K562 (cell line): ENCODE measurements at regions not wholly inside any gene's neighbourhood (a gene's known extent, or its start where the extent isn't known, plus 50 kb on each side); places are given as distances from the start of the nearest gene placed in this dataset.

Experiments used
- ATAC-seq: fragments of 200-7000 bp; cut with Tn5 transposase; 3 replicates; pipeline ENCODE4 v1.9.1; 2020; ENCODE audit warnings: moderate library complexity
- BruUV-seq: library from RNA; stranded (reverse); fragments of 400-500 nt; replicated peaks from 2 replicates; lab custom pipeline; 2021; lab: Mats Ljungman, UMichigan
- CTCF ChIA-PET: fragments of 300-600 bp; formaldehyde crosslinking; extraction: SDS; loops from one replicate; lab custom pipeline; 2021; ENCODE audit warnings: low intra/inter-chr PET ratio; lab: Yijun Ruan, JAX
- POLR2A ChIA-PET: fragments of 300-600, 350-650 bp; sonication (Branson Sonifier 250); formaldehyde crosslinking; extraction: SDS; loops from one replicate; lab custom pipeline; 2021; ENCODE audit warnings: antibody characterized with exemption, inconsistent platforms; lab: Yijun Ruan, JAX
- DNase-seq, 4 experiments: peaks; one replicate each; pipeline versions ENCODE4 v3.0.0 to v3.0.0-alpha.2; 2011 to 2018; ENCODE audit warnings: low spot score in 3 of 4, mixed read lengths in 3 of 4; ENCODE audit errors: extremely low read depth in 1 of 4
- FAIRE-seq: peaks from 2 replicates; lab custom pipeline; 2011; peaks lifted over from hg19 to GRCh38; lab: Jason Lieb, UNC
- H2AFZ ChIP-seq: 2 replicates; pipeline ENCODE4 v1.6.0; 2011; ENCODE audit warnings: low read depth, low read length, control low read depth, inconsistent platforms
- H3K27ac ChIP-seq: fragments of 200-600 bp; 3 replicates; pipeline ENCODE4 v1.8.0; 2011; ENCODE audit warnings: low read depth, mild to moderate bottlenecking, control low read depth, inconsistent platforms, low read length, moderate library complexity, mixed read lengths; ENCODE audit errors: extremely low read depth
- H3K27me3 ChIP-seq, 2 experiments: fragments of 300-600 bp in 1 of 2; 2 replicates in 1 of 2; 3 replicates in 1 of 2; pipeline versions ENCODE4 v1.6.0 to v1.8.0; 2011; ENCODE audit warnings: inconsistent platforms in 2 of 2, low read length in 2 of 2, mild to moderate bottlenecking in 1 of 2, mixed read lengths in 1 of 2, moderate library complexity in 1 of 2; ENCODE audit not compliant: control insufficient read depth in 2 of 2, insufficient read depth in 2 of 2
- H3K36me3 ChIP-seq: fragments of 300-600 bp; 3 replicates; pipeline ENCODE4 v1.8.0; 2011; ENCODE audit warnings: mild to moderate bottlenecking, low read length, inconsistent platforms; ENCODE audit not compliant: control insufficient read depth, insufficient read depth
- H3K4me1 ChIP-seq, 2 experiments: fragments of 200-600 bp in 1 of 2; replicated peaks in 1 of 2; 2 replicates in 1 of 2; 3 replicates in 1 of 2; pipeline versions ENCODE4 v1.5.1 to v1.8.0; 2011; ENCODE audit warnings: inconsistent platforms in 2 of 2, low read length in 2 of 2, mild to moderate bottlenecking in 1 of 2, mixed read lengths in 1 of 2, moderate library complexity in 1 of 2; ENCODE audit not compliant: control insufficient read depth in 2 of 2, insufficient read depth in 2 of 2
- H3K4me2 ChIP-seq: 2 replicates; pipeline ENCODE4 v1.6.1; 2011; ENCODE audit warnings: low read length, control low read depth, inconsistent platforms, mixed read lengths; ENCODE audit not compliant: insufficient read depth
- H3K4me3 ChIP-seq: fragments of 200-600 bp; sonication (generic), shearing (Covaris generic); 2 replicates; pipeline ENCODE4 v1.5.1; 2016; ENCODE audit warnings: control low read depth, inconsistent platforms
- H3K79me2 ChIP-seq: fragments of 200-600 bp; 3 replicates; pipeline ENCODE4 v1.8.0; 2011; ENCODE audit warnings: low read length, inconsistent platforms; ENCODE audit not compliant: control insufficient read depth, insufficient read depth
- H3K9ac ChIP-seq, 2 experiments: 2 replicates each; pipeline versions ENCODE4 v1.6.0 to v1.6.1; 2011; ENCODE audit warnings: low read depth in 2 of 2, low read length in 2 of 2, control low read depth in 1 of 2, inconsistent platforms in 1 of 2, mild to moderate bottlenecking in 1 of 2, mixed read lengths in 1 of 2; ENCODE audit not compliant: insufficient read depth in 1 of 2
- H3K9me1 ChIP-seq: one replicate; pipeline ENCODE4 v1.6.0; 2011; ENCODE audit warnings: inconsistent platforms, mild to moderate bottlenecking, low read length, moderate library complexity; ENCODE audit not compliant: control insufficient read depth, insufficient read depth
- H3K9me3 ChIP-seq: replicated peaks from 2 replicates; pipeline ENCODE4 v1.5.1; 2011; ENCODE audit warnings: low read depth, low read length, inconsistent platforms; ENCODE audit not compliant: control insufficient read depth, insufficient read depth
- H4K20me1 ChIP-seq: replicated peaks from 2 replicates; pipeline ENCODE4 v1.6.1; 2011; ENCODE audit warnings: low read length, inconsistent platforms, mixed read lengths; ENCODE audit not compliant: control insufficient read depth, insufficient read depth
- CCAR2 ChIP-seq: fragments of 200-400 bp; formaldehyde crosslinking; IDR thresholded peaks from 2 replicates; pipeline ENCODE4 v1.6.1; 2017; ENCODE audit warnings: mild to moderate bottlenecking, low read depth, low read length
- ILF3 ChIP-seq: fragments of 450-650 bp; IDR thresholded peaks from 2 replicates; pipeline ENCODE4 v1.6.1; 2018; ENCODE audit warnings: antibody characterized with exemption, mild to moderate bottlenecking, moderate library complexity, borderline replicate concordance
- MCM5 ChIP-seq: fragments of 450-650 bp; IDR thresholded peaks from 2 replicates; pipeline ENCODE4 v1.6.1; 2016; ENCODE audit warnings: low read depth
- MTA2 ChIP-seq: fragments of 450-650 bp; IDR thresholded peaks from 2 replicates; pipeline ENCODE4 v1.6.1; 2016; ENCODE audit warnings: low read depth
- NBN ChIP-seq: fragments of 450-650 bp; IDR thresholded peaks from 2 replicates; pipeline ENCODE4 v1.6.1; 2016; ENCODE audit warnings: low read depth, mild to moderate bottlenecking
- RFX7 ChIP-seq: fragments of 250-450 bp; sonication (Bioruptor Pico); IDR thresholded peaks from 2 replicates; pipeline ENCODE4 v1.5.1; 2021; ENCODE audit warnings: mild to moderate bottlenecking
- TEAD1 ChIP-seq, 2 experiments: fragments of 450-650 bp in 1 of 2; sonication (generic) in 1 of 2; formaldehyde crosslinking; IDR thresholded peaks; 2 replicates each; pipeline versions ENCODE4 v1.4.0 to v1.8.0; 2020 to 2022; ENCODE audit warnings: mild to moderate bottlenecking in 2 of 2, missing genetic modification reagents in 1 of 2
- TRIM24 ChIP-seq, 2 experiments: fragments of 450-650 bp; IDR thresholded peaks; 2 replicates each; pipeline ENCODE4 v1.6.1; 2016
- ZNF23 ChIP-seq: fragments of 250-450 bp; sonication (Bioruptor Pico); IDR thresholded peaks from 2 replicates; pipeline ENCODE4 v1.4.0; 2020; ENCODE audit warnings: mild to moderate bottlenecking
- ZNF239 ChIP-seq: fragments of 250-450 bp; sonication (Bioruptor Pico); IDR thresholded peaks from 2 replicates; pipeline ENCODE4 v1.4.0; 2020; ENCODE audit warnings: mild to moderate bottlenecking
- ZNF695 ChIP-seq: fragments of 450-650 bp; formaldehyde crosslinking; IDR thresholded peaks from 2 replicates; pipeline ENCODE4 v1.4.0; 2020; ENCODE audit warnings: mild to moderate bottlenecking, moderate library complexity
- WGBS: fragments of 100-300 bp; shearing (Covaris generic); methylation state at CpG from one replicate; pipeline ENCODE4 v1.1.6; 2016; ENCODE audit warnings: low coverage, mixed read lengths; ENCODE audit not compliant: insufficient coverage; ENCODE audit errors: missing lambda C conversion rate; 5-methylcytosine and 5-hydroxymethylcytosine counted together
- in situ Hi-C: fragments of 300-500 bp; cut with MboI; formaldehyde crosslinking; loops from 4 replicates; pipeline ENCODE4 v1.15.0; 2018; ENCODE audit warnings: inconsistent platforms, mixed read lengths
- intact Hi-C: fragments of 100-400 bp; cut with micrococcal nuclease; formaldehyde crosslinking; loops from 2 replicates; pipeline ENCODE4 v1.14.2; 2022
- TF ChIP-seq, protein P1 (sequence below): fragments of 450-650 bp; formaldehyde crosslinking; conservative IDR thresholded peaks from 2 replicates; pipeline ENCODE4 v1.4.0; 2022; ENCODE audit warnings: mild to moderate bottlenecking, missing genetic modification characterization
- TF ChIP-seq, protein P2 (sequence below): sonication (generic); formaldehyde crosslinking; IDR thresholded peaks from 2 replicates; pipeline ENCODE4 v1.4.0; 2020; ENCODE audit warnings: mild to moderate bottlenecking, missing genetic modification reagents
- TF ChIP-seq, protein P3 (sequence below): sonication (generic); IDR thresholded peaks from 2 replicates; pipeline ENCODE4 v1.6.1; 2016

DNA sequence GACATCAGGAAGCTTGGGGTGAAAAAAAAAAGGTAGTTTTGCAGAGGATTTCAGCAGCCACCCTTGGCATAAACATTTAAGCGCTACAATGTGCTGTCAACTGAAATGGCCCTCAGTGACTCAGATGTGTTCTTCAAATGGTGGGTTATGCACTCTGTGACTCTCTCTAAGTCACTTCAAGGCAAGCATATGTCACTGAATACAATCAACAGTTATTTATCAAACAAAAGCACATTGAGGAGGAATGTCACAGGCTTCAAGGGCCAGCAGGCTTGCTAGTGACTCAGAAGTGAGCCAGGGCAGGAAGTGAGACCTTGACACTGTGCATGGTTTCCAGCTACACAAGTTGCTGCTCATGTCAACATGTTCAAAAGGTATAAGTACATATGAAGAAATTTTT, 523.7 kb upstream of the HTR2A start:
- WGBS: 0% methylated on average over 1 of the region's 1 CpG
- no peak for DNase-seq
- Histone ChIP-seq H3K9me3 (no peaks in the 10 kb centered on the region), H3K9me1 (no peaks in the 10 kb centered on the region), H3K4me3 (no peak overlapping the region), H3K27me3 (no peaks in the 10 kb centered on the region), H3K4me1 (no peaks in the 10 kb centered on the region), H4K20me1 (no peaks in the 10 kb centered on the region), H3K9ac (no peak overlapping the region), H2AFZ (no peak overlapping the region), H3K79me2 (no peaks in the 10 kb centered on the region), H3K27ac (no peak overlapping the region), H3K36me3 (no peaks in the 10 kb centered on the region), H3K4me2 (no peak overlapping the region)
- in situ Hi-C loops: no loop called here
- no peak for ATAC-seq
- POLR2A ChIA-PET: interaction anchor here (1.0 kb wide), 1 partner anchor 35 kb away, joined by 3 read pairs; no protein-coding TSS in a partner anchor
- FAIRE-seq: no peak
- intact Hi-C loops: no loop called here
- CTCF ChIA-PET: no interaction called here
- no peak for TF ChIP-seq RFX7
- TF ChIP-seq TEAD1 (CRISPR knock-in tag; IDR thresholded peaks at IDR 0.05): no peak
- no peak for TF ChIP-seq ZNF23
- TF ChIP-seq MCM5: no peak
- no peak for TF ChIP-seq ILF3
- TF ChIP-seq ZNF239 (CRISPR knock-in tag): no peak
- no peak for TF ChIP-seq MTA2
- TF ChIP-seq ZNF695: no peak
- no peak for TF ChIP-seq NBN
- BruUV-seq: no TSS peak

DNA sequence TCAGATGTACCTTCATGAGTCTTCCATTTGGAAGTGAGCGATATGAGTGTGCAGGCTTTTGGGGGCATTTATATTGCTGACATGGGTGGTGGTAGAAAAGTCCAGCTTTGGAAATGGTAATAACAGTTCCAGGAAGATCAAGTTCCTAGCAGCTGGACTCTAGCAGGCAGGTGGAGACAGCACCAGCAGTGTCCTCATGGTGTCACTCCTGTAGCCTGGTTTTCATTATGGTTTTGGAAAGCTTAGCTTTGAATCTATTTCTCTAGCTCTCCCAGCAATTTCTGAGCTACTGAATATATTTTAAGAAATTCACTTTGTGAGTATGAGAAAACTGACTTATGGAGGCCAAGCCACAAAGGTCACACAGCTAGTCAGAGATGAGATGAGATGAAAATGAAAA, 523.2 kb upstream of the HTR2A start:
- no peak overlapping the region for H3K9ac ChIP-seq
- TF ChIP-seq, protein P1, sequence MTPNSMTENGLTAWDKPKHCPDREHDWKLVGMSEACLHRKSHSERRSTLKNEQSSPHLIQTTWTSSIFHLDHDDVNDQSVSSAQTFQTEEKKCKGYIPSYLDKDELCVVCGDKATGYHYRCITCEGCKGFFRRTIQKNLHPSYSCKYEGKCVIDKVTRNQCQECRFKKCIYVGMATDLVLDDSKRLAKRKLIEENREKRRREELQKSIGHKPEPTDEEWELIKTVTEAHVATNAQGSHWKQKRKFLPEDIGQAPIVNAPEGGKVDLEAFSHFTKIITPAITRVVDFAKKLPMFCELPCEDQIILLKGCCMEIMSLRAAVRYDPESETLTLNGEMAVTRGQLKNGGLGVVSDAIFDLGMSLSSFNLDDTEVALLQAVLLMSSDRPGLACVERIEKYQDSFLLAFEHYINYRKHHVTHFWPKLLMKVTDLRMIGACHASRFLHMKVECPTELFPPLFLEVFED (CRISPR knock-in tag): no peak
- TF ChIP-seq TRIM24 (IDR thresholded peaks at IDR 0.05) (no peak), CCAR2 (no peak)
- TF ChIP-seq, protein P2, sequence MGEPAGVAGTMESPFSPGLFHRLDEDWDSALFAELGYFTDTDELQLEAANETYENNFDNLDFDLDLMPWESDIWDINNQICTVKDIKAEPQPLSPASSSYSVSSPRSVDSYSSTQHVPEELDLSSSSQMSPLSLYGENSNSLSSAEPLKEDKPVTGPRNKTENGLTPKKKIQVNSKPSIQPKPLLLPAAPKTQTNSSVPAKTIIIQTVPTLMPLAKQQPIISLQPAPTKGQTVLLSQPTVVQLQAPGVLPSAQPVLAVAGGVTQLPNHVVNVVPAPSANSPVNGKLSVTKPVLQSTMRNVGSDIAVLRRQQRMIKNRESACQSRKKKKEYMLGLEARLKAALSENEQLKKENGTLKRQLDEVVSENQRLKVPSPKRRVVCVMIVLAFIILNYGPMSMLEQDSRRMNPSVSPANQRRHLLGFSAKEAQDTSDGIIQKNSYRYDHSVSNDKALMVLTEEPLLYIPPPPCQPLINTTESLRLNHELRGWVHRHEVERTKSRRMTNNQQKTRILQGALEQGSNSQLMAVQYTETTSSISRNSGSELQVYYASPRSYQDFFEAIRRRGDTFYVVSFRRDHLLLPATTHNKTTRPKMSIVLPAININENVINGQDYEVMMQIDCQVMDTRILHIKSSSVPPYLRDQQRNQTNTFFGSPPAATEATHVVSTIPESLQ (CRISPR knock-in tag): no peak
- TF ChIP-seq, protein P3, sequence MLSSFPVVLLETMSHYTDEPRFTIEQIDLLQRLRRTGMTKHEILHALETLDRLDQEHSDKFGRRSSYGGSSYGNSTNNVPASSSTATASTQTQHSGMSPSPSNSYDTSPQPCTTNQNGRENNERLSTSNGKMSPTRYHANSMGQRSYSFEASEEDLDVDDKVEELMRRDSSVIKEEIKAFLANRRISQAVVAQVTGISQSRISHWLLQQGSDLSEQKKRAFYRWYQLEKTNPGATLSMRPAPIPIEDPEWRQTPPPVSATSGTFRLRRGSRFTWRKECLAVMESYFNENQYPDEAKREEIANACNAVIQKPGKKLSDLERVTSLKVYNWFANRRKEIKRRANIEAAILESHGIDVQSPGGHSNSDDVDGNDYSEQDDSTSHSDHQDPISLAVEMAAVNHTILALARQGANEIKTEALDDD: no peak

More for the DNA sequence above, 523.2 kb upstream of the HTR2A start:
- Histone ChIP-seq H3K36me3 (no peaks in the 10 kb centered on the region), H3K4me3 (no peak overlapping the region), H3K9me1 (no peaks in the 10 kb centered on the region), H2AFZ (no peak overlapping the region), H3K79me2 (no peaks in the 10 kb centered on the region), H3K9me3 (no peaks in the 10 kb centered on the region), H4K20me1 (no peaks in the 10 kb centered on the region), H3K4me1 (no peaks in the 10 kb centered on the region), H3K4me2 (no peak overlapping the region), H3K27me3 (no peaks in the 10 kb centered on the region), H3K27ac (no peak overlapping the region)
- ChIA-PET CTCF (no interaction called here), POLR2A (interaction anchor here (1.0 kb wide), 1 partner anchor 35 kb away, joined by 3 read pairs; no protein-coding TSS in a partner anchor)
- in situ Hi-C loops: no loop called here
- 0% methylated on average over 1 of the region's 1 CpG for WGBS
- no peak for ATAC-seq
- BruUV-seq: no TSS peak
- no peak for DNase-seq
- FAIRE-seq: no peak
- intact Hi-C loops: no loop called here
